ENCODE measurements at regions not wholly inside any gene's neighbourhood (a gene's known extent, or its start where the extent isn't known, plus 50 kb on each side); places are given as distances from the start of the nearest gene placed in this dataset.
A peak's percentile ranks its signal among the peaks of the same experiment; 100 is the strongest.

DNA sequence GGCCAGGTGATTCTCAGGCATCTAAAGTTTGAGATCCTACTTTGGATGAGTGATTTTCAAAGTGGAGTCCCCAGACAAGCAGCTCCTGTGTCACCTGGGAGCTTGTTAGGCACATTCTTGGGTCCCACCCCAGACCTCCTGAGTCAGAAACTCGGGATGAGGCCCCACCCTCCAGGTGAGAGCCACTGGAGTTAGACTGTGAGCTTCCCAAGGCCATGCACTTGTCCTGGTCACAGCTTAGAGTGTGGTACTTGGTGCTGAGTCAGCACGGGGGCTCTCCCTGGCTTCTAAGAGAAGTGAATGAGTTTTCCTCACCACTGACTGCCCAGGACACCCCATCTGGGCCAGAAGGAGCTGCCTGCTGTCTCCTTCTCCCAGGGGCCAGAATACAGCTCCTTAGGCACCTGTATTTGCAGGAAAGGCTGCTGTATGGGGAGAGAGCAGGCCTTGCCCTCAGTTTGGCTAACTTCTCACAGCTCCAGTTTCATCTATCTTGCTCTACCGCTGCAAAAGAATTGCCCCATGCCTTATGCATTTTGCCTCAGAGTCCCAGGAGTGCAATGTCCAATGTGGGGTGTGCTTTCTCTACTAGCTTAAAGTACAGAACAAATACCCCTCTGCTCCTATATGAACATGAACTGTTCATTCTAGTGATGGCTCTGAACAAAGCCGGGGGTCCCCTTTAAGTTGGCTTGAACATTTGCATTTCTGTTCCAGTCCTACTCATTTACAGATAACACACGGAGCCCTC lies 98.1 kb downstream of the PSMG1 start:
- 70 to 90% (median 78%) methylated on average over 4 to 5 of the region's 5 CpGs for WGBS, 5 donors
- Histone ChIP-seq H3K4me3 (no peak overlapping the region), H3K9me3 (no peaks in the 10 kb centered on the region), H3K36me3 (no peaks in the 10 kb centered on the region), H3K4me1 (peaks cover 0 to 69% (median 19%) of the 10 kb centered on the region in 6 donors), H3K27me3 (replicated peaks in 1 of 7) (no peaks in the 10 kb centered on the region), H3K27ac (peak overlapping the region in 5 of 8 donors; percentile 77 to 94 (median 90))
- TF ChIP-seq POLR2AphosphoS5 (IDR thresholded peaks at IDR 0.05) (no peak), POLR2A (IDR thresholded peaks at IDR 0.05) (no peak)
- TF ChIP-seq, protein P1, sequence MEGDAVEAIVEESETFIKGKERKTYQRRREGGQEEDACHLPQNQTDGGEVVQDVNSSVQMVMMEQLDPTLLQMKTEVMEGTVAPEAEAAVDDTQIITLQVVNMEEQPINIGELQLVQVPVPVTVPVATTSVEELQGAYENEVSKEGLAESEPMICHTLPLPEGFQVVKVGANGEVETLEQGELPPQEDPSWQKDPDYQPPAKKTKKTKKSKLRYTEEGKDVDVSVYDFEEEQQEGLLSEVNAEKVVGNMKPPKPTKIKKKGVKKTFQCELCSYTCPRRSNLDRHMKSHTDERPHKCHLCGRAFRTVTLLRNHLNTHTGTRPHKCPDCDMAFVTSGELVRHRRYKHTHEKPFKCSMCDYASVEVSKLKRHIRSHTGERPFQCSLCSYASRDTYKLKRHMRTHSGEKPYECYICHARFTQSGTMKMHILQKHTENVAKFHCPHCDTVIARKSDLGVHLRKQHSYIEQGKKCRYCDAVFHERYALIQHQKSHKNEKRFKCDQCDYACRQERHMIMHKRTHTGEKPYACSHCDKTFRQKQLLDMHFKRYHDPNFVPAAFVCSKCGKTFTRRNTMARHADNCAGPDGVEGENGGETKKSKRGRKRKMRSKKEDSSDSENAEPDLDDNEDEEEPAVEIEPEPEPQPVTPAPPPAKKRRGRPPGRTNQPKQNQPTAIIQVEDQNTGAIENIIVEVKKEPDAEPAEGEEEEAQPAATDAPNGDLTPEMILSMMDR (IDR thresholded peaks at IDR 0.05 in 8 of 11, conservative IDR thresholded peaks at IDR 0.05 in 3 of 11): no peak
- DNase-seq: no peak
- intact Hi-C loops (cut with DNase I; ENCODE audit: low total_unique reads): no loop called here

GRCh38 chr21:39084073-39084472 lies 99.2 kb downstream of the PSMG1 start:
- WGBS, 5 donors: 78 to 89% (median 83%) methylated on average over 4 of the region's 4 CpGs
- H3K4me3 ChIP-seq: no peak overlapping the region
- intact Hi-C loops (cut with DNase I; ENCODE audit: low total_unique reads): no loop called here
- TF ChIP-seq POLR2A (IDR thresholded peaks at IDR 0.05): no peak
- TF ChIP-seq, protein P1 (IDR thresholded peaks at IDR 0.05 in 8 of 11, conservative IDR thresholded peaks at IDR 0.05 in 3 of 11): no peak
- TF ChIP-seq POLR2AphosphoS5 (IDR thresholded peaks at IDR 0.05): no peak
- H3K4me1 ChIP-seq: peaks cover 0 to 76% (median 27%) of the 10 kb centered on the region in 6 donors
- no peaks in the 10 kb centered on the region for H3K27me3 ChIP-seq (replicated peaks in 1 of 7)
- H3K36me3 ChIP-seq: no peaks in the 10 kb centered on the region
- peak overlapping the region in 7 of 8 donors; percentile 22 to 90 (median 66) for H3K27ac ChIP-seq
- H3K9me3 ChIP-seq: no peaks in the 10 kb centered on the region
- no peak for DNase-seq

DNA sequence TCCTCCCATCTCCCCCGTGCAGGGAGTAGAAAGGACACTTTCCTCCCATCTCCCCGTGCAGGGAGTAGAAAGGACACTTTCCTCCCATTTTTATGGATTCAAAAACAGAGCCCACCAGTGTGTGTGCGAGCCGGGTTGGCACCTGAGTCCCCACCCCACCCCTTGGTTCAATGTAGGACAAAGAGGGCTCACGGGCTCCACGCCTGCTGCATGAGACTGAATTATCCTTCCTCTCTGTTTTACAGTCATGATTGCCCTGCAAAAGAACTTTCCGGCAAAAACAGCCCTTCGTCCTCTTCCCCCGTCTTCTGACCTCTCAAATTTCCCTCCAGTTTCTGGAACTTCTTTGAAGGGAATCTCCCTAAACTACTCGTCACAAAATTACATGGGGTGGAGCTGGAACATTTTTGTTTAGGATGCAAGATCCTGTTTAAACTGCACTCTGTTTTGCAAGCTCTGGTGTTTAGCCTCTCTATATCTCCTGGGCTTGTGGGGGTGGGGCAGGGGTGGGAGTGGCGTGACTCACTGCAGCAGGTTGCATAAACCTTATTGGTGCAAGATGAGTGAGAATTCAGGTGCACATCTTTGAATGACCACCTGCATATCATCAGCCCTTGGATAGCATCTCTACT lies 99.8 kb downstream of the PSMG1 start:
- H3K27ac ChIP-seq: peak overlapping the region; percentile 7 to 90 (median 66)
- WGBS, 5 donors: 62 to 73% (median 70%) methylated on average over 11 of the region's 11 CpGs
- TF ChIP-seq, protein P1 (IDR thresholded peaks at IDR 0.05 in 8 of 11, conservative IDR thresholded peaks at IDR 0.05 in 3 of 11): no peak
- peak in 1 of 3 donors; percentile 38 for TF ChIP-seq POLR2AphosphoS5 (IDR thresholded peaks at IDR 0.05)
- TF ChIP-seq POLR2A (IDR thresholded peaks at IDR 0.05): no peak
- H3K36me3 ChIP-seq: no peaks in the 10 kb centered on the region
- H3K4me3 ChIP-seq: peak overlapping the region in 1 of 8 donors; percentile 27
- DNase-seq: no peak
- no peaks in the 10 kb centered on the region for H3K27me3 ChIP-seq (replicated peaks in 1 of 7)
- intact Hi-C loops (cut with DNase I; ENCODE audit: low total_unique reads): no loop called here
- peaks cover 0 to 82% (median 30%) of the 10 kb centered on the region in 6 donors for H3K4me1 ChIP-seq
- H3K9me3 ChIP-seq: no peaks in the 10 kb centered on the region
